ENCODE measurements at regions not wholly inside any gene's neighbourhood (a gene's known extent, or its start where the extent isn't known, plus 50 kb on each side); places are given as distances from the start of the nearest gene placed in this dataset.
A peak's percentile ranks its signal among the peaks of the same experiment; 100 is the strongest.
"Not testable (repeated sequence)": the region's sequence is repeated elsewhere in the genome, so short reads cannot be mapped to it uniquely, and the experiment has no call there.

DNA sequence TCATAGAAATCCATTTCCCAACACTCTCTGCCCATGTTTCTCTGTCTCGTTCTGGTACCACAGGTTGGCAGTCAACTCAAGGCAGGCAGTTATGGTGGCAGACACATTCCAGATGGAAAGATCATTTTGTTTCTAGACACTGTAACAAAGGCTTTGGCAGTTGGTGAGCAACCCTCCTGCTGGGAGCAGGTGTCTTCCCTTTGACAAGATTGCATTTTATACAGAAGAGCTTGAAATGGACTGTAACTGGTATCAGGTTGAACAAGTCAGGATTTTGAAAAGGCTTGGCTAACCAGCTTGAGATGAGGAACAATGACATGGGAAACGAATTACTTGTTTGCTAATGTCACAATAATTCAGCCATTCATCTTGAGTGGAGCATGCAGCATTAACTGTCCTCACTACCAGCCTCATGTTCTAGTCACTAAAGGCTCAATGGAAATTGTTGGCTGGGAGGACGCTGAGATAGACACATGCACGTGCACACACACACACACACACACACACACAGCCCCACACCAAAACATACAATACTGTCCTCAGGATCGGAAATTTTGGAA, 170.0 kb downstream of the SEMA6D start:
- peak; percentile 26 for DNase-seq

DNA sequence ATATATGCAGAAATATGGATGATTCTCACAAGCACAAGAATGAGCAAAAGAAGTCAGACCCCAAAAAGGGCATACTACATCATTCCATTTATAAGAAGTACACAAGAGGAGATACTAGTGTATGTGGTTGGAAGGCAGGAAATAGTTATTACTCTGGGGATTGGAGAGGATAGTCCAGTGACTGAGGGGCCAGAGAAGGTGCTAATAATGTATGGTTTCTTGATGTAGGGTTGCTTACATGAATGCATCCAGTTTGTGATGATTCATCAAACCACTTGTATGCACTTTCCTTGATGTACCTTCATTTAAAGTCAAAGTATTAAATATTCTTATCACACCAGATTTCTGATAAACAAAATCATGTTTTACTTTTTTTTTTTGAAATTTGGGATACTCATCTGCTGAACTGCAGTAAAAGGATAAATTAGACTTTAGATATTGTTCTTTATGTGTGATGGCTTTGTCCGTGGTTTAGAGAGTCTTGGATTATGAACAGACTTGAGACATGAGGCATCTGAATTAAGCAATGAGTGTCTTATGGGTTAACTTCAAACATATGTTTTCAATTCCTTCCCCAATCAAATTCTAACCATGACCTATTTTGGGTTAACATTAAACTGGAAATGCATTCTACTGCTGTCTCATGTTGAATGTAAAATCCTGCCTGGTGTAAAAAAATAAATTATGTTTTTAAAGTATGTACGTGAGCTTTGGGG, 171.2 kb downstream of the SEMA6D start:
- no peak for DNase-seq

DNA sequence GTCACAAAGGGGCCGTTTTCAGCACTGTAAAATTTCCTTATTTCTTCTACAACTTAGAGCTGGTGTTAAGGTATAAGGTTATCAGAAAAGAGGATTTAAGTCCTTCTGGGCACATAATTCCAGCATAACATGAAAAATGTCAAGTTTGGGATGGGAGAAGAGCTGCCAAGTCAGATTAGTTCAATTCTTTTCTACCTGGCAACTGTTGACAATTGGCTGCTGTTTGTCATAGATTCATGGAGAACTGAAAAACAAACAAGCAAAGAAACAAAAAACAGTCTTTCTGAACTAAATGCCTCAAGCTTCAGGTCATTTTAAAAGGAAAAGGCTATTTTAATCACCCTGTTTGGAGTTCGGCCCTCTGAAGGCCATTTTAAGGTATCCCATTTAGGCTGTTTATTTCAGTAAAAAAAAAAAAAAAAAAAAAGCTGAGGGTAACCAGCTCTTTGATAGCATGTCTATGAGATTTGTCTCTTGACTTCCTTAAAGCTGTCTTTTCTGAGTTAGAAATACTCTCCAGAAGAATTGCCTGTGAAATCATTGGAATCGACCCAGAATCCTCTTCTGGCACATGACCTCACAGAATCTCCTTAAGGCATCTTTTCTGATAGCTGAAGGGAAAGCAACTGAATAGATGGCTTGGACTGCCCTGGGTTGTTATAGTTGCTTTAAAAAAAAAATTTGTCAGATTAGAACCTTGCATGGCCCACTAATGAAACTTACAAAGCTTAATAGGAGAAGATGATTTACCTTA, 173.3 kb downstream of the SEMA6D start:
- DNase-seq: no peak

DNA sequence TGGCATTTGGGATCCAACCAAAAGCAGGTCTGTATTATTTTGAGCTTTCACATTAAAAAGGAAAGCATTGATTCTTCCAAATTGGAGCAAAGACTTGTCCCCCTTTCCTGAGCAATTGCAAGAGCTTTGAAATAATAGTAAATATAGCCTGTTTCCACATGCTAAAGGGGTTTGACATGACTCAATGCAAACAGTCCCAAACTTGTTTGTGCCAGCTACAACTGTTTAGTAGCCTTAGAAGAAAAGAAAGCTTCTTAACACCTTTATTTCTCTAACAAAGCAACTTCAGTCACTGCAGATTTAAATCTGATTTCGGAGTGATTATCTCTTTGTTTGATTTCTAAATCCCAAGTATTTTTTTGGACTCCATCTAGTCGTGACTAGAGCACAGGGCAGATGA, 180.2 kb downstream of the SEMA6D start:
- no peak for DNase-seq

DNA sequence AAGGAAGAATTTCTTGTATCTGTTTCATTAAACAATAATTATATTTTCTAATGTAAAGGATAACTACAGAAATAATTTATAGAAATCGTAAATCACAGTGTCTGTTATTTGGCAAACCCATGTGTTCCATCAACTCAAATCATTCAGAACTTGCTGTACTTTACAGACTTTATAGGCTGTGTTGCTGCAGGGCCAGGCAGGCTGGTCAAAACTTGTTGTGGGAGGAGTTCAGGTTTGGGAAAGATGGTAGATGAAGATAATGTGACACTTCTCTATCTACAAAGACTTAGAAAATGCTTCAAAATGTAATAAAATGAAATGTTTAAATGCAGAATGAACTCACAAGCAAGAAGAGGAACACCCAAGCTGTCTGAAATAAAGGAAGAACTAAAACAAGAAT, 183.4 kb downstream of the SEMA6D start:
- no peak for DNase-seq

DNA sequence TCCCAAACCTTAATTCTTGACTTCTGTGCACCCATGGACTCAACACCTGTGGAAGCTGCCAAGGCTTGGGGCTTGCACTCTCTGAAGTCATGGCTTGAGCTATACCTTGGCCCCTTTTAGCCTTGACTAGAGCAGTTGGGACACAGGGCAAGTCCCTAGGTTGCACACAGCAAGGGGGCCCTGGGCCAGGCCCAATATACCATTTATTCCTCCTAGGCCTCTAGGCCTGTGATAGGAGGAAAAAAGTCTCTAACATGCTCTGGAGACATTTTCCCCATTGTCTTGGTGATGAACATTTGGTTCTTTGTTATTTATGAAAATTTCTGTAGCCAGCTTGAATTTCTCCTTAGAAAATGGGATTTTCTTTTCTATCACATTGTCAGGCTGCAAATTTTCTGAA, 186.1 kb downstream of the SEMA6D start:
- no peak for DNase-seq

DNA sequence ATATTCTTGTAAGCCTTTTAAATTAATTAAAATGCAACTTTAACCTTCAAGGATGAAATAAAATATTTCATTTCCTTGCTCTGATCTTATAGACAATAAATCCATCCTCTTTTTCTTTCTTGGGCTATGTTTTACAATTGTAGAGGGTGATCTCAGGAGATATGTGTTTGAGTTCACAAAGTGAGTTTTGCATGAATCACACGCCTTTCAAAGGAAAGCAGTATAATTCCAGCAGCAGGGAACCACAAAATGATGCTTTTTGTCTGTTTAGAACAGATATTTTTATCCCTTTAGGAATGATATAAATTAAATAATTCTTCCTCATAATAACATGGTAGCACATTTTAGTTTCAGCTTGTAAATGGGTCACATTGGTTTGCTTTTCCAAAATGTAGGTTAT, 191.2 kb downstream of the SEMA6D start:
- DNase-seq: no peak

DNA sequence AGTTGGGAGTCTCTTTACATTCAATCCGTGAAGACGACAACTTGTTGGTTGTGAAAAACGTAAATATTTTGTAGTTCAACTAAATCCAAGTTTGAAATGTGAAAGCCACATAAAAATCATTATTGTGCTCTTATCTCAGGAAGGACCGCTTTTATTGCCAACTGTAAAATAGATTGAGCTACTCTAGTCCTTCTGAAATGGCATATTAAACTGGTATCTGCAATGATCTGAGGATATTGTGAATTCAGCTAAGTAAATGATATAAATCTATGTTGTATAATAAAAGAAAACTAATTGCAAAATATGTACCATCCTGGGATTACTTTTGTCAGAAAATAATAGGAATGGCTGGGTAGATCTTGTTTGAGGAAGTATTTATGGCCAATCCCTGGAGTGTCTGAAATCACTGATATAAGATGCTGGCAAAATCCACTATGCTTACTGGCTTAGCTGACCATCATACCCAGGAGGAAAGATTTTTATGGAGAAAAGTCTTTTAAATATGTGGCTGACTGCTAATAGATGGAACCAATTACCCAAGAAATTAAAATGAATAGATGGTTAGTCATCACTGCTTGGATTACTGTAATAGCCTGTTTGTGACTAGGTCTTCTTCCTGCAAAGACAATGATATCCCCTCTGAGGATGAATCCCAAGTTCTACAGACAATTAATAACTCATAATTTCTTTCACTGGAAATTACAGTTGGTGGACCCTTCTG, 191.8 kb downstream of the SEMA6D start:
- DNase-seq: no peak

DNA sequence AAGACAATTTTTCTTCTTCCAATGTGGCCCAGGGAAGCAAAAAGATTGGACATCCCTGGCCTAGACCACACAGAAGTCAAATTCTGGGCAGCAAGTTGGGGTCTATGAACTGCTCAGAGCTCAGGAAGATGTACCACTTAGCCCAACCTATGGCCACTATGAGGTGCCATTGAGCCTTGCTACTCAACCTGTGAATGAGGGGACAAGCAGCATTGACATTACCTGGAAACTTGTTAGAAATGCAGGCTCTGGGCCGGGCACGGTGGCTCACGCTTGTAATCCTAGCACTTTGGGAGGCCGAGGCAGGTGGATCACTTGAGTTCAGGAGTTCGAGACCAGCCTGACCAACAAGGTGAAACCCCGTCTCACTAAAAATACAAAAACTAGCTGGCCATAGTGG, 195.6 kb downstream of the SEMA6D start:
- not testable (repeated sequence) for DNase-seq

DNA sequence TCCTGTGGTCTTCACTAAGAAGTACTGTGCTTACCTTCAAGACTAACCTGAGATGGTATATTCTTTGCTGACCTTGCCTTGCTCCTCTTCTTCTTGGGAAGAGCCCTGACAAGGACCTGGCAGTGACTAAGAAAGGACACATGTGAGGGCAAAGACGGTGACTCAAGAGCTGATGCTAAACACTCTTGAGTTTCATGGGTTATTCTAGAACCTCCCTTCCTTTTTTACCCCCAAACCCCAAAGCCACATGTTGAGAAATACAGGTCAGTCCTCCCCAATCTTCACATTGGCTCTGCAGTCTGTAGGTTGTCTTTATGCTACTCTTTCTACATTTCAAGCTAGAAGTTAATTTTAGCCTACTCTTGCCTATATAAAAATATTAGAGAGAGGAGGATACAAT, 200.6 kb downstream of the SEMA6D start:
- DNase-seq: no peak

DNA sequence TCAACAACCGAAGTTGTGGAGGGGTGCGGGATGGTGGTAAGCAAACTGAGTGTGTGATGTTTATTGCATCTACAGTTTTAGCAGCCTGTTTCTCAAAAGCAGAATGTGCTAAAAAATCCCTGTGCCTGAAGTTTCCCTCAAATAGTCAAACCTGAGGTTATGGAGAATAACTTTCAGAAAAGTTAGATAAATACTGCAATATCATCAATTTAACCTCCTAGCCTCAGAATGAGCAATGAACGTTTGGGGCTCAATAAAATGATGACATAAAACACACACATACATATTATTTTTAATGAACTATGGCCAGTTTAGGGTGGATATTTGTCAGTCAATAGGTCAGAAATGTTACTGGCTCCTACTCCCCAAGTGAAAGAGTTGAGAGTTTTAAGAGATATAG, 201.6 kb downstream of the SEMA6D start:
- no peak for DNase-seq

DNA sequence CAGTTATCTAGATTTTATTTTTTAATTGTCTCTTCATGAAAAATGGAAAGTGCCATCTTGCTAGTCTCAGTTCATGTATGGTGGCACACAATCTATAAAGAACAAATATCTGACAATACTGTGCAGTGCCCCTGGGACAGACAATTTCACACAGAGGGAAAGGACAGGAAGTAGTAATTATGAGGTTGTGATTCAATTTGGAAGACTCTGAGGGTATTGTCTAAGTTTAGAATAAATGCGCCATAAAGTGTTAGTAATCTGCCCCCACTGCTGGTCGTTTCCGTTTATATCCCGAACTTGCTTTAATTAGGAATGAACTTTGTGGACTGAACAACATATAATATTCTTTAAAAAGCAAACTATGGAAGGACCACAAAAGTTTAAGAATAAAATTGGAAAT, 196.4 kb upstream of the SLC24A5 start:
- DNase-seq: no peak

DNA sequence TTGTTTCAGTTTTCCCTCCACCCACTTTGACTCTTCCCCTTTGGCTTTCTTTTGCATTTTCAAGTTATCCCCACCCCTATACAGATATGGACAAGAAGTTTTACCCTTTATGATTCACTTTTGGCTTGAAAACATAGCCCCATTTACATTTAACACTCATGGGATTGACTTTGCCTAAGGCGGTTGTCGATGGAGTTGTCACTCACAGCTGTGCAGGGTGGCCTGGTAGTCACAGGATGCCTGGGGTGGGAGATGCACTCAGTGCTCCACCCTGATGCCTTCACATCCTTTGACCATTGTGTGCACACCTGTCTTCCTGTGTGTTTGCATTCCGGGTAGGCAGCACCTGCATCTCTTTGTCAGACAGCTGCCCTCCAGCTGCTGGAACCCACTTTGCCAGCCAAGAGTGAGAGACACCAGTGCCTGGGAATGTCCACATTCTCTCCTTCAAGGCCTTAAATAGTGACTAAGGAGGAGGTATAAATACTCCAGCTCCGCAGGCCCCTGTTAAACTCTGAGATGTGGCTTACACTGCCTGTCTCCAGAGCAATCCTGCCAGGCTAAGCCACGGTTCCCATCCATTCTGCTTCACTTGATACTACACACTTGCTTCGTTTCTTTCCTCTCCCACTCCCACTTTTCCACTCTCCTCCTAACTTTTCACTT, 191.5 kb upstream of the SLC24A5 start:
- DNase-seq: no peak

DNA sequence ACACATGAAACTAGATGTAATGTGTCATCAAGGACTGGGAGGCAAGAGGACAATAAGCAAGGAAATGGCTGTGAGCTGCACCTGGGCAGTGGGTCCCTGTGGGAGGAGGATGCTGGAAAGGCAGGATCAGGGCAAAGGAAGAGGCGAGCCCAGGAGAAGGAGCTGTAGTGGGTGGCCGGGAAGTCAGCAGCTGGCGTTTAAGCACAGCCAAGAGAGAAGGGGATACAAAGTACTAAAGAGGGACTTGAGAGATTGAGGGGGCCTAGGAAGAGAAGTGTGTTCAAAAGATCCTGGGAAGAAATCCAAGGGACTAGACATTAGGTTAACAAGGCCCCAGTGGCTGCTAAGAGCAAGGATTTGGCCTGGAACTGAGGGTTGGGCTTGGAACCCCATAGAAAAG, 188.5 kb upstream of the SLC24A5 start:
- DNase-seq: no peak

DNA sequence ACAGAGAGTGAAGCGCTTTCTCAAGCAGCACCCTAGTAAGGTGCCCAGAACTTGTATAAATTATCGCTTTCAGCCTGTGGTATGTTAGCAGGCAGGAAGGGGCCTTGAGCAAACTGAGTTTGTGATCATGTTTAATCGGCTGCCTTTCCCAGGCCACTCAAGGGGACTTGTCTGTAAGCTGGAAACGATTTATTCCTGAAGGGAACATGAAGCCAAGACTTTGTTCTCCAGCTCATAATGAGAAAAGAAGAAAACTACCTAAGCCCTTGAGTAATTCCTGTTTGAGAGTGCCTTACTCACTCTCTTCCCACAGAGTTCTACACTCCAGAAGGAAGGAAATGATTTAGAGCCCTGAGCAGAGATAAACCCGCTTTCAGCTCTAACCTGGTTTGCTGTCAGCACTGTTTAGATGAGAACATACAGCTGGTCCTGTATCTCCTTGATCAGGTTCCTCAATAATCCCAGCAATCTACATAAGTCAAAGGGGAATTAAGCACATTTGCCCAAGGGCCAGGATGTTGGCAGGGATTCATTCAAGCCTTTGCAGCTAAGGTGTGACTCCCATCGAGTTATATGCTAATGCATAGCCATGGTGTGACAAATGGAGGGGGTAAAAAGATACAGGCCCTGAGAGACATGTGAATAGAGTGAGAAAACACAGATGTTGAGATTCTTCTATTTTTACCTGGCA, 187.7 kb upstream of the SLC24A5 start:
- no peak for DNase-seq

DNA sequence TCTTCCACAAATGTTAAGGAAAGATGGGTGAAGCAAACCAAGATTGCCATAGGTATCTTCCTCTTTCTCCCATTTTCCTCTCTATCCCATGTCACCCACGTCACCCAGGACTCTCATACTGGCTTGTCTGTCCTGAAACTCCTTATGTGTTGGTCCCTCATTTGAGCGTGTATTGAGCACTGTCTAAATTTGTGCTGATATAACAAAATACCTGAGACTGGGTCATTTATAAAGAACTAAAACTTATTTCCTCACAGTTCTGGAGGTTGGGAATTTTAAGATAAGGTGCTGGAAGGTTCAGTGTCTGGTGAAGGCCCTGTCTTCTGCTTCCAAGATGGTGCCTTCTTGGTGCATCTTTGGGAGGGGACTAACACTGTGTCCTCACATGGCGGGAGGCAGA, 186.9 kb upstream of the SLC24A5 start:
- no peak for DNase-seq

DNA sequence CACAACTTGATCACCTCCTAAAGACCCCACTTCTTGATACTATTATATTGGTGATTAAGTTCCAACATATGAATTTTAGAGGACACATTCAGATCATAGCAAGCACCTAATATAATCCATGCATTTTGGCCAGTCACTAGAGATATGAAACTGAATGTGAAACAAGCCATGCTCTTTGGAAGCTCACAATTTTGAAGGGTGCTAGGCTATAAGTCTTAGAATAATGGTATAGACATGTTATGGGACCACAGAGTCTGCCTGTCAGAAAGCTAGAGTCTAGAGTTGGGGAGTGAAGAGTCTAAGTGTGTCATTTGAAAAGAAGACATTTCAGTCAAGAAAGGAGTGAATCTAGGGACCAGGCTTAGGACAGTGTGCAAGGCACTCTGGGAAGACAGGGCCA, 186.4 kb upstream of the SLC24A5 start:
- no peak for DNase-seq

DNA sequence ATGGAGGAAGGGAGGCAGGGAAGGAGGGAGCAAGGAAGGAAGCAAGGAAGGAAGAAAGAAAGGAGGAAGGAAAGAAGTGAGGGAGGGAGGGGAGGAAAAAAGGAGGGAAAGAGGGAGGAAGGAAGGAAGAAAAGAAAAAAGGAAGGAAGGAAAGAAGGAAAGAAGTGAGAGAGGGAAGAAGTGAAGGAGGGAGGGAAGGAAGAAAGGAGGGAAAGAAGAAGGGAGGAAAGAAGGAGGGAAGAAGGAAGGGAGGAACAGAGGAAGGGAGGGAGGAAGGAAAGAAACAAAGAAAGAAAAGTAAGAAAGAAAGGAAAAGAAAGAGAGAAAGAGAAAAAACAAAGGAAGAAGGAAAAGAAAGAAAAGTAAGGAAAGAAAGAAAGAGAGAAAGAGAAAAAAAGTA, 183.0 kb upstream of the SLC24A5 start:
- no peak for DNase-seq

DNA sequence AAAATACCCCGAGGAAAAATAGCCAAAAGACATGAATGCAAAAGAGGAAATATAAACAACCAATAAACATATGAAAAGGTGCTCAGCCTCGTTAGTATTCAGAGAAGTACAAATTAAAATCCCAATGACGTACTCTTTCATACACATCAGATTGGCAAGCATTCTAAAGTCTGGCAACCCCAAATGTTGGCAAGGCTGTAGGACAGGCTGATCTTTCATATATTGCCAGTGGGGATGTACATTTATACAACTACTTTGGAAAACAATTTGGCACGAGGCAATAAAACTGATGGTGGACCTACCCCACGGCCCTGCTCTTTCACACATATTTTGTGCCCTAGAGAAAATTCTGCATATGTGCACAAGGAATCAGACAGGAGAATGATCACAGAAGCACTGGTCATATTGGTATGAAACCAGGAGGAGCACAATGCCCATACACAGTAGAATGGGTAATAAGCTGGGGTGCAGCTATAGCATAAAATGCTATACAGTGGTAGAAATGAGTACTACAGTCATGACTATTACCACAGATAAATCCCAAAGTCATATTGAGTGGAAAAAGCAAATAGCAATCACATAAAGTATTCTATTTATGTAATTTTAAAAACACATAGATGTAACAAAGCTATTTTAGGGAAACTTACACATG, 176.0 kb upstream of the SLC24A5 start:
- no peak for DNase-seq

DNA sequence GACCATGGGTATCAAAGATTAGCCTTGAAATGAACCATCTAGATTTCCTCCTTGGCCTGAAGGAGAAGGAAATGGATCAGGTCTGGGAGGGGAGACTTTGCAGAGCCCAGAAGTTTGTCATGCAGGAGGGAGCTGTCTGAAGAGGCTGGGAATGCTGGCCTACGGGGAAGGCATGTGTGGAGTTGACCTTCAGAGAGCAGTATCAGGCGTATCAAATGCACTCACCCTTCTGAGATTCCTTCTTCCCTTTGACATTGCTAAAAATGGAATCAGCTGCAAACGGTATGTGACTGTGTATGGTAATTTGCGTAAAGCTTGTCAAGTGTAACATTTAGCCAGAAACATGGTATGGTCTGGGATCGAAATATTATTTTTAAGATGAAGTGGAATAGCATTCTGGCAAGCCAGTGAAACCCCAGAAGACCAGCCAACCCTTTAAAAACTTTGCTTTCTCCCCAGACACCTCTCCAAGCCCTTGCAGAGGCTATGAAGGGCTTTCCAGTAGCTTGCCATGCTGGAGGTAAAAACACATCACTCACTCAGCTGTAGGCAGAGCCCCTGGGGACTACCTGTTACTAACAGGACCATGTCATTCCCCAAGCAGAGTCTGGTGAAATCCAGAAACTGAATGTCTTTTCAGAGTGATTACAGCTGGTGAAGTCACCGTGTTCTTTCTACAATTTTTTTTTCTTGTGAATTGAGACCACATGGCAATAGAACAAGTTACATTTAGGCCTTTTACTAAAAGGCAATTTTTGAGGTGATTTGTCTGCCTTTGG, 174.7 kb upstream of the SLC24A5 start:
- no peak for DNase-seq

DNA sequence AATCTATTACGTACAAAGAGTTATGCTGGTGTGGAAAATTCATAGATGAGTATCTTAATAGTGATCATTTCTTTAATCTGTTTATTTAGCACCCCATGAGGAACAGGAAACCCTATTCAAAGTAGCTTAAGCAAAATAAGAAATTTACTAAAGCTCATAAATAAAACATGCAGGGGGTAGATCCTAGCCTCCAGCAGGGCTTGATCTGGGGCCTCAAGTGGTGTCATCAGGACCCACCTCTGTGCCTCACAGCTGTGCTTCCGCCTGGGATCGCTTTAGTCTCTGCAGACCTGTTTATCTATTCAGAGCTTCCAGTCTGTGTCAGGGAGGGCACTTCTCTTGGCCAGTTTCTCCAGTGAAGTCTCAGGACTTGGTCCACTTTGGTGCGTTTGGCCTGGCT, 171.0 kb upstream of the SLC24A5 start:
- no peak for DNase-seq

All from DMS79 treated with DMSO at 0.1 percent for 48 hours (cell line).